ENCODE measurements at regions not wholly inside any gene's neighbourhood (a gene's known extent, or its start where the extent isn't known, plus 50 kb on each side); places are given as distances from the start of the nearest gene placed in this dataset.

DNA sequence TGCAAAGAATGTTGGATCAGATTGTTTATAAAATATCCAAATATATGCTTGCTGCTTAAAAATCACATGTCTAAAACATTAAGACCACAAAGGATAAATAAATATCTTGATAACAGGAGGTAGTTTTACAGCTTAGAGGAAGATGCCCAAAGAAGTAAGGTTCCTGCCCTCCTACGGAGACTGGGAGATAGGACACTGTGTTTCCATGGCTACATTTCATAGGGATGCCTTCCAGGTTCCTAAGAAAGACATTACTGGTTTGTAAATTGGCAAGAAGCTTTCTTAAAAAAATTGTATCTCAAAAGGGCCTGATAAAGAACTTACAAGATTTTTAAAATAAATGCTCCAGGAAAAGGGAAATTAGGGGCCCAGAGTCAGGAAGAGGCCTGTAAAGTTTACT lies 437.2 kb downstream of the HINT1 start:
- peaks cover 7% of the 10 kb centered on the region; the same call in 2 of the 3 replicates for H3K9me3 Mint-ChIP-seq
- TF ChIP-seq EZH2phosphoT487 (IDR thresholded peaks at IDR 0.05; ENCODE audit: unreplicated experiment) (no peak), STAT1 (IDR thresholded peaks at IDR 0.05; ENCODE audit: unreplicated experiment) (no peak), POLR2AphosphoS5 (IDR thresholded peaks at IDR 0.05; ENCODE audit: low read depth) (no peak), EZH2 (IDR thresholded peaks at IDR 0.05; ENCODE audit: low read depth, unreplicated experiment) (no peak), CREB1 (CRISPR knock-in tag; IDR thresholded peaks at IDR 0.05; ENCODE audit: low read depth) (no peak), ZNF331 (CRISPR knock-in tag; IDR thresholded peaks at IDR 0.05; ENCODE audit: low read depth) (no peak), ZNF114 (CRISPR knock-in tag; IDR thresholded peaks at IDR 0.05) (no peak), JUNB (IDR thresholded peaks at IDR 0.05; ENCODE audit: unreplicated experiment) (no peak), NANOG (IDR thresholded peaks at IDR 0.05; ENCODE audit: borderline replicate concordance) (no peak)
- TF ChIP-seq, protein P1, sequence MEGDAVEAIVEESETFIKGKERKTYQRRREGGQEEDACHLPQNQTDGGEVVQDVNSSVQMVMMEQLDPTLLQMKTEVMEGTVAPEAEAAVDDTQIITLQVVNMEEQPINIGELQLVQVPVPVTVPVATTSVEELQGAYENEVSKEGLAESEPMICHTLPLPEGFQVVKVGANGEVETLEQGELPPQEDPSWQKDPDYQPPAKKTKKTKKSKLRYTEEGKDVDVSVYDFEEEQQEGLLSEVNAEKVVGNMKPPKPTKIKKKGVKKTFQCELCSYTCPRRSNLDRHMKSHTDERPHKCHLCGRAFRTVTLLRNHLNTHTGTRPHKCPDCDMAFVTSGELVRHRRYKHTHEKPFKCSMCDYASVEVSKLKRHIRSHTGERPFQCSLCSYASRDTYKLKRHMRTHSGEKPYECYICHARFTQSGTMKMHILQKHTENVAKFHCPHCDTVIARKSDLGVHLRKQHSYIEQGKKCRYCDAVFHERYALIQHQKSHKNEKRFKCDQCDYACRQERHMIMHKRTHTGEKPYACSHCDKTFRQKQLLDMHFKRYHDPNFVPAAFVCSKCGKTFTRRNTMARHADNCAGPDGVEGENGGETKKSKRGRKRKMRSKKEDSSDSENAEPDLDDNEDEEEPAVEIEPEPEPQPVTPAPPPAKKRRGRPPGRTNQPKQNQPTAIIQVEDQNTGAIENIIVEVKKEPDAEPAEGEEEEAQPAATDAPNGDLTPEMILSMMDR (conservative IDR thresholded peaks at IDR 0.05; ENCODE audit: low read depth in 2 of 2) = no peak
- TF ChIP-seq, protein P2, sequence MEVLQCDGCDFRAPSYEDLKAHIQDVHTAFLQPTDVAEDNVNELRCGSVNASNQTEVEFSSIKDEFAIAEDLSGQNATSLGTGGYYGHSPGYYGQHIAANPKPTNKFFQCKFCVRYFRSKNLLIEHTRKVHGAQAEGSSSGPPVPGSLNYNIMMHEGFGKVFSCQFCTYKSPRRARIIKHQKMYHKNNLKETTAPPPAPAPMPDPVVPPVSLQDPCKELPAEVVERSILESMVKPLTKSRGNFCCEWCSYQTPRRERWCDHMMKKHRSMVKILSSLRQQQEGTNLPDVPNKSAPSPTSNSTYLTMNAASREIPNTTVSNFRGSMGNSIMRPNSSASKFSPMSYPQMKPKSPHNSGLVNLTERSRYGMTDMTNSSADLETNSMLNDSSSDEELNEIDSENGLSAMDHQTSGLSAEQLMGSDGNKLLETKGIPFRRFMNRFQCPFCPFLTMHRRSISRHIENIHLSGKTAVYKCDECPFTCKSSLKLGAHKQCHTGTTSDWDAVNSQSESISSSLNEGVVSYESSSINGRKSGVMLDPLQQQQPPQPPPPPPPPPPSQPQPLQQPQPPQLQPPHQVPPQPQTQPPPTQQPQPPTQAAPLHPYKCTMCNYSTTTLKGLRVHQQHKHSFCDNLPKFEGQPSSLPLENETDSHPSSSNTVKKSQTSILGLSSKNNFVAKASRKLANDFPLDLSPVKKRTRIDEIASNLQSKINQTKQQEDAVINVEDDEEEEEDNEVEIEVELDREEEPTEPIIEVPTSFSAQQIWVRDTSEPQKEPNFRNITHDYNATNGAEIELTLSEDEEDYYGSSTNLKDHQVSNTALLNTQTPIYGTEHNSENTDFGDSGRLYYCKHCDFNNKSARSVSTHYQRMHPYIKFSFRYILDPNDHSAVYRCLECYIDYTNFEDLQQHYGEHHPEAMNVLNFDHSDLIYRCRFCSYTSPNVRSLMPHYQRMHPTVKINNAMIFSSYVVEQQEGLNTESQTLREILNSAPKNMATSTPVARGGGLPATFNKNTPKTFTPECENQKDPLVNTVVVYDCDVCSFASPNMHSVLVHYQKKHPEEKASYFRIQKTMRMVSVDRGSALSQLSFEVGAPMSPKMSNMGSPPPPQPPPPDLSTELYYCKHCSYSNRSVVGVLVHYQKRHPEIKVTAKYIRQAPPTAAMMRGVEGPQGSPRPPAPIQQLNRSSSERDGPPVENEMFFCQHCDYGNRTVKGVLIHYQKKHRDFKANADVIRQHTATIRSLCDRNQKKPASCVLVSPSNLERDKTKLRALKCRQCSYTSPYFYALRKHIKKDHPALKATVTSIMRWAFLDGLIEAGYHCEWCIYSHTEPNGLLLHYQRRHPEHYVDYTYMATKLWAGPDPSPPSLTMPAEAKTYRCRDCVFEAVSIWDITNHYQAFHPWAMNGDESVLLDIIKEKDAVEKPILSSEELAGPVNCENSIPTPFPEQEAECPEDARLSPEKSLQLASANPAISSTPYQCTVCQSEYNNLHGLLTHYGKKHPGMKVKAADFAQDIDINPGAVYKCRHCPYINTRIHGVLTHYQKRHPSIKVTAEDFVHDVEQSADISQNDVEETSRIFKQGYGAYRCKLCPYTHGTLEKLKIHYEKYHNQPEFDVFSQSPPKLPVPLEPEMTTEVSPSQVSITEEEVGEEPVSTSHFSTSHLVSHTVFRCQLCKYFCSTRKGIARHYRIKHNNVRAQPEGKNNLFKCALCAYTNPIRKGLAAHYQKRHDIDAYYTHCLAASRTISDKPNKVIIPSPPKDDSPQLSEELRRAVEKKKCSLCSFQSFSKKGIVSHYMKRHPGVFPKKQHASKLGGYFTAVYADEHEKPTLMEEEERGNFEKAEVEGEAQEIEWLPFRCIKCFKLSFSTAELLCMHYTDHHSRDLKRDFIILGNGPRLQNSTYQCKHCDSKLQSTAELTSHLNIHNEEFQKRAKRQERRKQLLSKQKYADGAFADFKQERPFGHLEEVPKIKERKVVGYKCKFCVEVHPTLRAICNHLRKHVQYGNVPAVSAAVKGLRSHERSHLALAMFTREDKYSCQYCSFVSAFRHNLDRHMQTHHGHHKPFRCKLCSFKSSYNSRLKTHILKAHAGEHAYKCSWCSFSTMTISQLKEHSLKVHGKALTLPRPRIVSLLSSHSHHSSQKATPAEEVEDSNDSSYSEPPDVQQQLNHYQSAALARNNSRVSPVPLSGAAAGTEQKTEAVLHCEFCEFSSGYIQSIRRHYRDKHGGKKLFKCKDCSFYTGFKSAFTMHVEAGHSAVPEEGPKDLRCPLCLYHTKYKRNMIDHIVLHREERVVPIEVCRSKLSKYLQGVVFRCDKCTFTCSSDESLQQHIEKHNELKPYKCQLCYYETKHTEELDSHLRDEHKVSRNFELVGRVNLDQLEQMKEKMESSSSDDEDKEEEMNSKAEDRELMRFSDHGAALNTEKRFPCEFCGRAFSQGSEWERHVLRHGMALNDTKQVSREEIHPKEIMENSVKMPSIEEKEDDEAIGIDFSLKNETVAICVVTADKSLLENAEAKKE (CRISPR knock-in tag; IDR thresholded peaks at IDR 0.05) = no peak
- TF ChIP-seq, protein P3, sequence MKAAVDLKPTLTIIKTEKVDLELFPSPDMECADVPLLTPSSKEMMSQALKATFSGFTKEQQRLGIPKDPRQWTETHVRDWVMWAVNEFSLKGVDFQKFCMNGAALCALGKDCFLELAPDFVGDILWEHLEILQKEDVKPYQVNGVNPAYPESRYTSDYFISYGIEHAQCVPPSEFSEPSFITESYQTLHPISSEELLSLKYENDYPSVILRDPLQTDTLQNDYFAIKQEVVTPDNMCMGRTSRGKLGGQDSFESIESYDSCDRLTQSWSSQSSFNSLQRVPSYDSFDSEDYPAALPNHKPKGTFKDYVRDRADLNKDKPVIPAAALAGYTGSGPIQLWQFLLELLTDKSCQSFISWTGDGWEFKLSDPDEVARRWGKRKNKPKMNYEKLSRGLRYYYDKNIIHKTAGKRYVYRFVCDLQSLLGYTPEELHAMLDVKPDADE (IDR thresholded peaks at IDR 0.05) = no peak
- TF ChIP-seq, protein P4, sequence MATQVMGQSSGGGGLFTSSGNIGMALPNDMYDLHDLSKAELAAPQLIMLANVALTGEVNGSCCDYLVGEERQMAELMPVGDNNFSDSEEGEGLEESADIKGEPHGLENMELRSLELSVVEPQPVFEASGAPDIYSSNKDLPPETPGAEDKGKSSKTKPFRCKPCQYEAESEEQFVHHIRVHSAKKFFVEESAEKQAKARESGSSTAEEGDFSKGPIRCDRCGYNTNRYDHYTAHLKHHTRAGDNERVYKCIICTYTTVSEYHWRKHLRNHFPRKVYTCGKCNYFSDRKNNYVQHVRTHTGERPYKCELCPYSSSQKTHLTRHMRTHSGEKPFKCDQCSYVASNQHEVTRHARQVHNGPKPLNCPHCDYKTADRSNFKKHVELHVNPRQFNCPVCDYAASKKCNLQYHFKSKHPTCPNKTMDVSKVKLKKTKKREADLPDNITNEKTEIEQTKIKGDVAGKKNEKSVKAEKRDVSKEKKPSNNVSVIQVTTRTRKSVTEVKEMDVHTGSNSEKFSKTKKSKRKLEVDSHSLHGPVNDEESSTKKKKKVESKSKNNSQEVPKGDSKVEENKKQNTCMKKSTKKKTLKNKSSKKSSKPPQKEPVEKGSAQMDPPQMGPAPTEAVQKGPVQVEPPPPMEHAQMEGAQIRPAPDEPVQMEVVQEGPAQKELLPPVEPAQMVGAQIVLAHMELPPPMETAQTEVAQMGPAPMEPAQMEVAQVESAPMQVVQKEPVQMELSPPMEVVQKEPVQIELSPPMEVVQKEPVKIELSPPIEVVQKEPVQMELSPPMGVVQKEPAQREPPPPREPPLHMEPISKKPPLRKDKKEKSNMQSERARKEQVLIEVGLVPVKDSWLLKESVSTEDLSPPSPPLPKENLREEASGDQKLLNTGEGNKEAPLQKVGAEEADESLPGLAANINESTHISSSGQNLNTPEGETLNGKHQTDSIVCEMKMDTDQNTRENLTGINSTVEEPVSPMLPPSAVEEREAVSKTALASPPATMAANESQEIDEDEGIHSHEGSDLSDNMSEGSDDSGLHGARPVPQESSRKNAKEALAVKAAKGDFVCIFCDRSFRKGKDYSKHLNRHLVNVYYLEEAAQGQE (IDR thresholded peaks at IDR 0.05; ENCODE audit: unreplicated experiment) = no peak
- ATAC-seq = no peak

More for the DNA sequence above, 437.2 kb downstream of the HINT1 start:
- Histone ChIP-seq H3K79me2 (replicated peaks; ENCODE audit: insufficient read depth) (no peaks in the 10 kb centered on the region), H3K36me3 (ENCODE audit: insufficient read depth) (no peaks in the 10 kb centered on the region), H3K4me1 (ENCODE audit: insufficient read depth) (peaks cover 29% of the 10 kb centered on the region), H3K4me2 (no peak overlapping the region), H3K9me2 (ENCODE audit: insufficient read depth) (peaks cover 9% of the 10 kb centered on the region; the same call in 1 of the 2 replicates), H4K20me1 (replicated peaks; ENCODE audit: insufficient read depth) (no peaks in the 10 kb centered on the region), H2AFZ (no peak overlapping the region), H3K4me3 (no peak overlapping the region), H3F3A (replicated peaks; ENCODE audit: low read depth) (no peaks in the 10 kb centered on the region), H3K27ac (ENCODE audit: low read depth) (no peak overlapping the region), H3K27me3 (ENCODE audit: insufficient read depth) (no peaks in the 10 kb centered on the region)
- Mint-ChIP-seq H3K36me3 (ENCODE audit: low read depth) (peaks cover 6% of the 10 kb centered on the region; the same call in 2 of the 3 replicates), H3K27me3 (ENCODE audit: insufficient read depth, low read depth, poor library complexity) (no peaks in the 10 kb centered on the region), H3K4me3 (no peak overlapping the region), H3K4me1 (peaks cover 29% of the 10 kb centered on the region), H3K27ac (no peak overlapping the region)
- no peak for DNase-seq (ENCODE audit: low spot score)

Data from GM23338 (cell line).